ENCODE measurements at regions not wholly inside any gene's neighbourhood (a gene's known extent, or its start where the extent isn't known, plus 50 kb on each side); places are given as distances from the start of the nearest gene placed in this dataset.

GRCh38 chrX:43139645-43140044 is 361.7 kb upstream of the PPP1R2C start:
- TF ChIP-seq POLR2AphosphoS5 (IDR thresholded peaks at IDR 0.05; ENCODE audit: low read depth, low read length) (no peak), POLR2A (IDR thresholded peaks at IDR 0.05; ENCODE audit: low read depth, low read length) (no peak), TAF1 (IDR thresholded peaks at IDR 0.05; ENCODE audit: low read depth, low read length) (no peak)
